ENCODE measurements at regions not wholly inside any gene's neighbourhood (a gene's known extent, or its start where the extent isn't known, plus 50 kb on each side); places are given as distances from the start of the nearest gene placed in this dataset.
"Not testable (repeated sequence)": the region's sequence is repeated elsewhere in the genome, so short reads cannot be mapped to it uniquely, and the experiment has no call there.

- DNase-seq, result no peak
These were observed 451.7 kb downstream of the EFNB2 start for GRCh38 chr13:106083620-106084350.

- DNase-seq, result not testable (repeated sequence)
These were observed 454.2 kb downstream of the EFNB2 start for GRCh38 chr13:106081221-106081620.

- no peak for DNase-seq
These were observed 457.3 kb downstream of the EFNB2 start for GRCh38 chr13:106078191-106078590.

- no peak for DNase-seq
These were observed 458.4 kb downstream of the EFNB2 start for GRCh38 chr13:106077017-106077416.

GRCh38 chr13:106072014-106072413 is 463.4 kb downstream of the EFNB2 start:
- no peak for DNase-seq

GRCh38 chr13:106063591-106064313 is 471.7 kb downstream of the EFNB2 start:
- DNase-seq, result no peak

- DNase-seq, result no peak
These were observed 473.7 kb downstream of the EFNB2 start for GRCh38 chr13:106061781-106062180.

- no peak for DNase-seq
These were observed 478.6 kb downstream of the EFNB2 start for GRCh38 chr13:106056851-106057250.

GRCh38 chr13:106052200-106052767 is 483.2 kb downstream of the EFNB2 start:
- no peak for DNase-seq

- DNase-seq, result no peak
These were observed 486.3 kb downstream of the EFNB2 start for GRCh38 chr13:106049171-106049570.

- DNase-seq, result no peak
These were observed 487.1 kb downstream of the EFNB2 start for GRCh38 chr13:106048386-106048785.

- no peak for DNase-seq
These were observed 487.6 kb downstream of the EFNB2 start for GRCh38 chr13:106047859-106048258.

GRCh38 chr13:106042996-106043581 is 492.4 kb downstream of the EFNB2 start:
- no peak for DNase-seq

- no peak for DNase-seq
These were observed 494.0 kb downstream of the EFNB2 start for GRCh38 chr13:106041445-106041844.

- DNase-seq, result no peak
These were observed 496.7 kb downstream of the EFNB2 start for GRCh38 chr13:106038752-106039151.

- no peak for DNase-seq
These were observed 498.6 kb downstream of the EFNB2 start for GRCh38 chr13:106036870-106037269.

- no peak for DNase-seq
These were observed 501.3 kb downstream of the EFNB2 start for GRCh38 chr13:106034201-106034600.

- no peak for DNase-seq
These were observed 501.8 kb downstream of the EFNB2 start for GRCh38 chr13:106033659-106034058.

GRCh38 chr13:106032441-106032840 is 503.0 kb downstream of the EFNB2 start:
- DNase-seq, result no peak

- no peak for DNase-seq
These were observed 505.7 kb downstream of the EFNB2 start for GRCh38 chr13:106029676-106030290.

GRCh38 chr13:106028911-106029310 is 506.6 kb downstream of the EFNB2 start:
- DNase-seq, result no peak

- no peak for DNase-seq
These were observed 523.9 kb downstream of the EFNB2 start for GRCh38 chr13:106011600-106011999.

GRCh38 chr13:106010836-106011235 is 524.6 kb downstream of the EFNB2 start:
- DNase-seq, result no peak

Measured in NCI-H2029 (cell line).